Chondrocyte (in vitro differentiated cells): ENCODE measurements at regions not wholly inside any gene's neighbourhood (a gene's known extent, or its start where the extent isn't known, plus 50 kb on each side); places are given as distances from the start of the nearest gene placed in this dataset.

Experiments used
- DNase-seq: peaks from one replicate; pipeline ENCODE4 v3.0.0; 2021; ENCODE audit warnings: mixed read lengths, low spot score
- H3K27ac Mint-ChIP-seq: one replicate; pipeline ENCODE4 v1.8.0; 2021; ENCODE audit warnings: mild to moderate bottlenecking, moderate library complexity, mixed read lengths; ENCODE audit not compliant: unreplicated experiment
- H3K27me3 Mint-ChIP-seq: 2 replicates; pipeline ENCODE4 v1.8.0; 2021; ENCODE audit warnings: low read depth, mixed read lengths
- H3K36me3 Mint-ChIP-seq: 2 replicates; pipeline ENCODE4 v1.8.0; 2021; ENCODE audit warnings: low read depth, mixed read lengths
- H3K4me1 Mint-ChIP-seq: 2 replicates; pipeline ENCODE4 v1.8.0; 2021; ENCODE audit warnings: low read depth, mild to moderate bottlenecking, mixed read lengths
- H3K4me3 Mint-ChIP-seq: one replicate; pipeline ENCODE4 v1.8.0; 2021; ENCODE audit warnings: mild to moderate bottlenecking, moderate library complexity, mixed read lengths; ENCODE audit not compliant: unreplicated experiment
- H3K9me3 Mint-ChIP-seq: 2 replicates; pipeline ENCODE4 v1.8.0; 2021; ENCODE audit warnings: low read depth, mixed read lengths
- CTCF ChIP-seq: fragments of 200-600 bp; sonication (generic); IDR thresholded peaks from 2 replicates; pipeline ENCODE4 v1.5.0; 2021; ENCODE audit warnings: antibody characterized with exemption, mild to moderate bottlenecking, moderate library complexity

- no peaks in the 10 kb centered on the region for H3K27me3 Mint-ChIP-seq
- H3K4me1 Mint-ChIP-seq = peaks cover 13% of the 10 kb centered on the region
- no peak for TF ChIP-seq CTCF
- H3K27ac Mint-ChIP-seq = no peak overlapping the region
- H3K4me3 Mint-ChIP-seq = no peak overlapping the region
- peaks cover 2% of the 10 kb centered on the region for H3K36me3 Mint-ChIP-seq
- DNase-seq = no peak
- peaks cover 9% of the 10 kb centered on the region for H3K9me3 Mint-ChIP-seq
Observed at GRCh38 chr5:145586661-145587307, 248.4 kb downstream of the PRELID2 start.

GRCh38 chr5:145585443-145586148 is 249.5 kb downstream of the PRELID2 start:
- Mint-ChIP-seq H3K4me1 (peaks cover 13% of the 10 kb centered on the region), H3K36me3 (peaks cover 2% of the 10 kb centered on the region)

GRCh38 chr5:145579301-145579700 is 255.8 kb downstream of the PRELID2 start:
- Mint-ChIP-seq H3K27me3 (no peaks in the 10 kb centered on the region), H3K36me3 (peaks cover 9% of the 10 kb centered on the region), H3K9me3 (peaks cover 41% of the 10 kb centered on the region), H3K4me3 (no peak overlapping the region), H3K27ac (no peak overlapping the region), H3K4me1 (no peaks in the 10 kb centered on the region)
- no peak for DNase-seq
- no peak for TF ChIP-seq CTCF

More at GRCh38 chr5:145585443-145586148, 249.5 kb downstream of the PRELID2 start:
- no peak for TF ChIP-seq CTCF
- Mint-ChIP-seq H3K9me3 (peaks cover 9% of the 10 kb centered on the region), H3K27me3 (no peaks in the 10 kb centered on the region), H3K4me3 (no peak overlapping the region), H3K27ac (no peak overlapping the region)
- DNase-seq = no peak

- Mint-ChIP-seq H3K9me3 (peaks cover 32% of the 10 kb centered on the region), H3K27me3 (no peaks in the 10 kb centered on the region), H3K4me3 (no peak overlapping the region), H3K36me3 (peaks cover 7% of the 10 kb centered on the region), H3K4me1 (no peaks in the 10 kb centered on the region), H3K27ac (no peak overlapping the region)
- no peak for TF ChIP-seq CTCF
- no peak for DNase-seq
Observed at GRCh38 chr5:145574889-145575573, 260.1 kb downstream of the PRELID2 start.

- H3K36me3 Mint-ChIP-seq = no peaks in the 10 kb centered on the region
- DNase-seq = no peak
Observed at GRCh38 chr5:145568581-145568980, 266.6 kb downstream of the PRELID2 start.

More at GRCh38 chr5:145568581-145568980, 266.6 kb downstream of the PRELID2 start:
- Mint-ChIP-seq H3K27me3 (no peaks in the 10 kb centered on the region), H3K4me1 (no peaks in the 10 kb centered on the region), H3K4me3 (no peak overlapping the region), H3K27ac (no peak overlapping the region), H3K9me3 (no peaks in the 10 kb centered on the region)
- TF ChIP-seq CTCF = no peak
